Esophagus muscularis mucosa (tissue), 4 donors: ENCODE measurements at regions not wholly inside any gene's neighbourhood (a gene's known extent, or its start where the extent isn't known, plus 50 kb on each side); places are given as distances from the start of the nearest gene placed in this dataset.

Experiments
- DNase-seq: peaks from one replicate; pipeline ENCODE4 v3.0.0-alpha.2; 2017; ENCODE audit errors: extremely low spot score
- H3K27ac ChIP-seq, 4 donors: fragments of 200-600 bp; sonication (generic); replicated peaks in 1 of 4; 1 replicate in 3 of 4; 2 replicates in 1 of 4; pipeline ENCODE4 v1.5.1; 2016 to 2019; ENCODE audit warnings: mild to moderate bottlenecking in 1 of 4
- H3K27me3 ChIP-seq, 4 donors: fragments of 200-600 bp; sonication (generic); one replicate each; pipeline versions ENCODE4 v1.5.1 to v1.6.0; 2016 to 2019
- H3K36me3 ChIP-seq, 4 donors: fragments of 200-600 bp; sonication (generic); one replicate each; pipeline ENCODE4 v1.5.1; 2016 to 2019
- H3K4me1 ChIP-seq, 4 donors: fragments of 200-600 bp; sonication (generic); one replicate each; pipeline ENCODE4 v1.5.1; 2016 to 2019
- H3K4me3 ChIP-seq, 4 donors: fragments of 200-600 bp; sonication (generic); 1 replicate in 2 of 4; 2 replicates in 2 of 4; pipeline ENCODE4 v1.5.1; 2016 to 2019; ENCODE audit warnings: mild to moderate bottlenecking in 4 of 4, moderate library complexity in 1 of 4
- H3K9me3 ChIP-seq, 4 donors: fragments of 200-600 bp; sonication (generic); 1 replicate in 3 of 4; 2 replicates in 1 of 4; pipeline ENCODE4 v1.5.1; 2016 to 2019
- CTCF ChIP-seq, 3 experiments: fragments of 200-600 bp in 2 of 3; fragments of 450-650 bp in 1 of 3; sonication (generic) in 2 of 3; IDR thresholded peaks; one replicate each; pipeline ENCODE4 v1.5.1; 2017 to 2019; ENCODE audit warnings: antibody characterized with exemption in 3 of 3, mild to moderate bottlenecking in 2 of 3, moderate library complexity in 1 of 3
- EP300 ChIP-seq: sonication (generic); formaldehyde crosslinking; IDR thresholded peaks from one replicate; pipeline ENCODE4 v1.6.1; 2017; ENCODE audit warnings: antibody characterized with exemption
- POLR2A ChIP-seq: fragments of 450-650 bp; IDR thresholded peaks from one replicate; pipeline ENCODE4 v1.6.1; 2017; ENCODE audit warnings: antibody characterized with exemption, moderate library complexity, mild to moderate bottlenecking, low read depth
- POLR2AphosphoS5 ChIP-seq, 2 donors: sonication (generic); formaldehyde crosslinking; IDR thresholded peaks; one replicate each; pipeline ENCODE4 v1.6.1; 2017; ENCODE audit warnings: antibody characterized with exemption in 2 of 2
- WGBS: methylation state at CpG from one replicate; pipeline ENCODE4 v1.1.5; 2018; 5-methylcytosine and 5-hydroxymethylcytosine counted together
- intact Hi-C: fragments of 100-400 bp; cut with DNase I; formaldehyde crosslinking; loops from one replicate; pipeline ENCODE4 v1.15.1; 2023

- DNase-seq, result no peak
- Histone ChIP-seq H3K27ac (no peak overlapping the region), H3K9me3 (no peaks in the 10 kb centered on the region), H3K27me3 (no peaks in the 10 kb centered on the region), H3K4me1 (no peaks in the 10 kb centered on the region), H3K36me3 (no peaks in the 10 kb centered on the region), H3K4me3 (no peak overlapping the region)
- no peak for TF ChIP-seq POLR2A
- TF ChIP-seq EP300, result no peak
- no peak for TF ChIP-seq CTCF (IDR thresholded peaks at IDR 0.05)
- TF ChIP-seq POLR2AphosphoS5 (IDR thresholded peaks at IDR 0.05), result no peak
- intact Hi-C loops, result no loop called here
Measured at GRCh38 chr13:87147076-87147475, 524.1 kb upstream of the SLITRK5 start.

DNA sequence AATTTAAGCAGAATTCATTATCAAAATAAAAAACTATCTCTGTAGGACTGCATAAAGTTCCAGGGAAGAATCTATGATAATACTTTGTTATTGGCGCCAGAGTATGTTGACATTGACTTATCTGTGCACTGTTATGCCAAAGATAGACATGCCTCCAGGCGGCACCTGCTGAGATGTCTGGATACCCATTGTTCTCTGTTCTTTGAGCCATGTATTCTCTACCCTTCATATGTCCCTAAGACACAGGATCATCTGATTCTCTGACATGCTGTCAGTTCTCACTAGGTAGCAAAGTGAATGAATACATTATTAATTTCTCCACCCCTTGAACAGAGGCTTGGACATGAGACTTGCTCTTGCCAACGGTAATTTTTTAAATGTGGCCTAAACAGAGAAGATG, 517.8 kb upstream of the SLITRK5 start:
- 82% methylated on average over 3 of the region's 3 CpGs for WGBS

GRCh38 chr13:87166348-87166747, 504.8 kb upstream of the SLITRK5 start:
- no peak for TF ChIP-seq POLR2A
- no peak for TF ChIP-seq POLR2AphosphoS5 (IDR thresholded peaks at IDR 0.05)
- TF ChIP-seq CTCF (IDR thresholded peaks at IDR 0.05), result no peak
- TF ChIP-seq EP300, result no peak
- DNase-seq, result no peak
- intact Hi-C loops, result no loop called here
- H3K36me3 ChIP-seq, result no peaks in the 10 kb centered on the region
- no peaks in the 10 kb centered on the region for H3K4me1 ChIP-seq
- WGBS, result 54% methylated on average over 3 of the region's 3 CpGs
- H3K4me3 ChIP-seq, result no peak overlapping the region
- no peaks in the 10 kb centered on the region for H3K27me3 ChIP-seq
- no peak overlapping the region for H3K27ac ChIP-seq
- H3K9me3 ChIP-seq, result peaks cover 0 to 8% (median 4%) of the 10 kb centered on the region in 4 donors

More for the DNA sequence above, 517.8 kb upstream of the SLITRK5 start:
- no peak overlapping the region for H3K4me3 ChIP-seq
- no peaks in the 10 kb centered on the region for H3K27me3 ChIP-seq
- H3K4me1 ChIP-seq, result no peaks in the 10 kb centered on the region
- intact Hi-C loops, result no loop called here
- no peaks in the 10 kb centered on the region for H3K36me3 ChIP-seq
- TF ChIP-seq CTCF (IDR thresholded peaks at IDR 0.05), result no peak
- TF ChIP-seq POLR2AphosphoS5 (IDR thresholded peaks at IDR 0.05), result no peak
- TF ChIP-seq POLR2A, result no peak
- TF ChIP-seq EP300, result no peak
- peaks cover 0 to 5% (median 0%) of the 10 kb centered on the region in 4 donors for H3K9me3 ChIP-seq
- DNase-seq, result no peak
- H3K27ac ChIP-seq, result no peak overlapping the region

GRCh38 chr13:87168390-87168789, 502.8 kb upstream of the SLITRK5 start:
- Histone ChIP-seq H3K4me1 (no peaks in the 10 kb centered on the region), H3K27ac (no peak overlapping the region), H3K4me3 (no peak overlapping the region), H3K27me3 (no peaks in the 10 kb centered on the region), H3K9me3 (peaks cover 0 to 5% (median 0%) of the 10 kb centered on the region in 4 donors), H3K36me3 (no peaks in the 10 kb centered on the region)
- TF ChIP-seq POLR2AphosphoS5 (IDR thresholded peaks at IDR 0.05) (no peak), EP300 (no peak), POLR2A (no peak), CTCF (IDR thresholded peaks at IDR 0.05) (no peak)
- intact Hi-C loops, result no loop called here
- no peak for DNase-seq
- 87% methylated on average over 5 of the region's 5 CpGs for WGBS

DNA sequence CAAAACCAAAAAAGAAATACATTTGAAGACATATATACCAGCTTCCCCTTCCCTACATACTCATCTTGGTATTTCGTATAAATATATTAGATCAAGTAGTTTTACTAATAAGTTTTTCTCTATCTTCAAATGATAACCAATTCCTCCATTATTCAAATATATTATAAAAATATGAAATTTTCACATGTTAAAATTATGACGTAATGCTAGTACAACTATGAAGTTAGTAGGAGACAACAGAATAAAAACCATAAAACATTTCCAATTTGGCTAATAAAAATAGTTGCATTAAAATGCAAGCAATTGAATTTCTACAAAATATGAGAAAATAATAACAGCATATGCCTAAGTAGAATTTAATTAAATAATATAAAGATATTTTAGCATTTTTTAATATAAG, 501.8 kb upstream of the SLITRK5 start:
- Histone ChIP-seq H3K4me3 (no peak overlapping the region), H3K36me3 (no peaks in the 10 kb centered on the region), H3K4me1 (no peaks in the 10 kb centered on the region), H3K27ac (no peak overlapping the region), H3K27me3 (no peaks in the 10 kb centered on the region), H3K9me3 (no peaks in the 10 kb centered on the region)
- DNase-seq, result no peak
- 94% methylated on average over 2 of the region's 2 CpGs for WGBS
- TF ChIP-seq POLR2A, result no peak
- TF ChIP-seq POLR2AphosphoS5 (IDR thresholded peaks at IDR 0.05), result no peak
- no peak for TF ChIP-seq EP300
- TF ChIP-seq CTCF (IDR thresholded peaks at IDR 0.05), result no peak
- intact Hi-C loops, result no loop called here
